Fibroblast of pulmonary artery (primary cell): ENCODE measurements at regions not wholly inside any gene's neighbourhood (a gene's known extent, or its start where the extent isn't known, plus 50 kb on each side); places are given as distances from the start of the nearest gene placed in this dataset.
"Not testable (repeated sequence)": the region's sequence is repeated elsewhere in the genome, so short reads cannot be mapped to it uniquely, and the experiment has no call there.

Source experiments
- DNase-seq: peaks from one replicate; pipeline ENCODE4 v3.0.0-alpha.2; 2010; ENCODE audit warnings: low read depth
- H3K4me3 ChIP-seq: replicated peaks from 2 replicates; pipeline ENCODE4 v1.5.1; 2011; ENCODE audit warnings: low read depth, mild to moderate bottlenecking, control low read depth, low read length, moderate library complexity
- TF ChIP-seq, protein P1 (sequence below): IDR thresholded peaks from 2 replicates; pipeline ENCODE4 v1.5.1; 2011; ENCODE audit warnings: mild to moderate bottlenecking, control low read depth, low read length, inconsistent platforms; ENCODE audit errors: missing control alignments

DNA sequence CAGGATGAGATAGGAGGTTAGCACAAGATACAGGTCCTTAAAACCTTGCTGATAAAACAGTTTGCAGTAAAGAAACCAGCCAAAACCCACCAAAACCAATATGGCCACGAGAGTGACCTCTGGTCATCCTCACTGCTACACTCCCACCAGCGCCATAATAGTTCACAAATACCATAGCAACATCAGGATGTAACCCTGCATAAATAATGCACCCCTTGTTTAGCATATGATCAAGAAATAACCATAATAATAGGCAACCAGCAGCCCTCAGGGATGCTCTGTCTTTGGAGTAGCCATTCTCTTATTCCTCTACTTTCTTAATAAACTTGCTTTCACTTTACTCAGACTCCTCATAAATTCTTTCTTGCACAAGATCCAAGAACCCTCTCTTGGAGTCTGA, 86.9 kb upstream of the PRSS3 start:
- TF ChIP-seq, protein P1, sequence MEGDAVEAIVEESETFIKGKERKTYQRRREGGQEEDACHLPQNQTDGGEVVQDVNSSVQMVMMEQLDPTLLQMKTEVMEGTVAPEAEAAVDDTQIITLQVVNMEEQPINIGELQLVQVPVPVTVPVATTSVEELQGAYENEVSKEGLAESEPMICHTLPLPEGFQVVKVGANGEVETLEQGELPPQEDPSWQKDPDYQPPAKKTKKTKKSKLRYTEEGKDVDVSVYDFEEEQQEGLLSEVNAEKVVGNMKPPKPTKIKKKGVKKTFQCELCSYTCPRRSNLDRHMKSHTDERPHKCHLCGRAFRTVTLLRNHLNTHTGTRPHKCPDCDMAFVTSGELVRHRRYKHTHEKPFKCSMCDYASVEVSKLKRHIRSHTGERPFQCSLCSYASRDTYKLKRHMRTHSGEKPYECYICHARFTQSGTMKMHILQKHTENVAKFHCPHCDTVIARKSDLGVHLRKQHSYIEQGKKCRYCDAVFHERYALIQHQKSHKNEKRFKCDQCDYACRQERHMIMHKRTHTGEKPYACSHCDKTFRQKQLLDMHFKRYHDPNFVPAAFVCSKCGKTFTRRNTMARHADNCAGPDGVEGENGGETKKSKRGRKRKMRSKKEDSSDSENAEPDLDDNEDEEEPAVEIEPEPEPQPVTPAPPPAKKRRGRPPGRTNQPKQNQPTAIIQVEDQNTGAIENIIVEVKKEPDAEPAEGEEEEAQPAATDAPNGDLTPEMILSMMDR = no peak
- no peak overlapping the region for H3K4me3 ChIP-seq
- DNase-seq = no peak

DNA sequence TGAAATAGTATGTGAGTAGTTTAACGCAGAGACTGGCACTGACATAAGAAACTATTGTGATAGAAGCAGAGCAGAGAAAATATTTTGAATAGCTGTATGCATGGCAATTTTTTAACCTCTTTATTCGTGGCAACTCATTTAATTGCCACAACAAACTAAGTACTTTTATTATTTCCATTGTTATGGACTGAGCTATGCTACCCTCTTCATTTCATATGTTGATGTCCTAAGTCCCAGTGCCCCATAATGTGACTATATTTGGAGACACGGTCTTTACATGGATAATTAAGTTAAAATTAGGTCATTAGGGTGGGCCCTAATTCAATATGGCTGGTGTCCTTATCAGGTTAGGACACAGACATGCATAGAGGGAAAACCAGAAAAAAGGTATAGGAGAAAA, 86.1 kb upstream of the PRSS3 start:
- H3K4me3 ChIP-seq = no peak overlapping the region
- no peak for DNase-seq
- TF ChIP-seq, protein P1 = no peak

DNA sequence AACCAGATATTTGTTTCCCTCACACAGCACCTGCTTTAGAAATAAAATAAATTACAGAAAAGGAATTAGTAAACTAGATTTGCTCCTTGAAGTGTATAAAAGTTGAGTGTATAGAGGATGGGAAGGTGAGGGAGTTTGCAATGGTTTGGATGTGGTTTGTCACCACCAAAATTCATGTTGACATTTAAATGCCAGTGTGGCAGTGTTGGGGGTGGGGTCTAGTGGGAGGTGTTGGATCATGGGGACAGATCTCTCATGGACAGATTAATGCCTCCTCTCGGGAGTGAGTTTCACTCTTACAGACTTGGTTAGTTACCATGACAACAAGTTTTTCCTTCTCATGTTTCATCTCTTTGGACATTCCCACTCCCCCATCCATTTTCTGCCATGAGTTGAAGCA, 83.9 kb upstream of the PRSS3 start:
- H3K4me3 ChIP-seq, DNase-seq: not testable (repeated sequence)

DNA sequence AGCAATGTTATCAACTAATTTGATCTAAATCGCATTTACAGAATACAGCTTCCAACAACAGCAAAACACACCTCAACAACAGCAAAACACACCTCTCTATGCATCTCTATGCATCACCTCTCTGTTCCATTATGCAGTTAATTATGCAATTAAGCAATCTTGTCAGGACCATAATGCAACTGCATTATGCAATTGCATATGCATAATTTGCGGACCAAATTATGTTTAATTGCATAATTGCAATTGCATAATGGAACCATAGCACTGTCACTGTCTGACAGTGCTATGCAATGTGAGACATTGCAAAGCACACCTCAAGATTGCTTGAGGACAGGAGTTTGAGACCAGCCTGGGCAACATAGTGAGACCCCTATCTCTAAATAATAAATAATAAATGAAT, 80.4 kb upstream of the PRSS3 start:
- no peak for DNase-seq
- no peak overlapping the region for H3K4me3 ChIP-seq
- TF ChIP-seq, protein P1 = no peak

DNA sequence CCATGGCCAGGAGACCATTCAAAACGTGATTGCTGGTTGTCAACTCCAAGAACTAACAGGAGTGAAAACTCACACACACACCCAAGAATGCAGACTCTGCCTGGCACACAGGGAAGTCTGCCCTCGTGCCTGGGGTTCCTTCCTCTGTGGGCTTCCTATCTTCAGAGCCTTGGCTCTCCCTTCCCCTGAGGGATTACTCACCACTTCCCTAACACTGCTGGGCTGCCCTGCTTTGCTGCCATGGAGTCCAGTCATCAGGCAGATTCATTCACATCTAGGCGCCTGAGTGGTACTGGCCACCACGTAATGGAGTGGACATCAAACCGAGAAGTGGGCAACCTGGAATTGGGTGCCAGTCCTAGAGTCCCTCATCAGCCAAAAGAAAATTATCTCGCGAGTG, 76.4 kb upstream of the PRSS3 start:
- H3K4me3 ChIP-seq = no peak overlapping the region
- TF ChIP-seq, protein P1 = no peak
- DNase-seq = peak; percentile 49

DNA sequence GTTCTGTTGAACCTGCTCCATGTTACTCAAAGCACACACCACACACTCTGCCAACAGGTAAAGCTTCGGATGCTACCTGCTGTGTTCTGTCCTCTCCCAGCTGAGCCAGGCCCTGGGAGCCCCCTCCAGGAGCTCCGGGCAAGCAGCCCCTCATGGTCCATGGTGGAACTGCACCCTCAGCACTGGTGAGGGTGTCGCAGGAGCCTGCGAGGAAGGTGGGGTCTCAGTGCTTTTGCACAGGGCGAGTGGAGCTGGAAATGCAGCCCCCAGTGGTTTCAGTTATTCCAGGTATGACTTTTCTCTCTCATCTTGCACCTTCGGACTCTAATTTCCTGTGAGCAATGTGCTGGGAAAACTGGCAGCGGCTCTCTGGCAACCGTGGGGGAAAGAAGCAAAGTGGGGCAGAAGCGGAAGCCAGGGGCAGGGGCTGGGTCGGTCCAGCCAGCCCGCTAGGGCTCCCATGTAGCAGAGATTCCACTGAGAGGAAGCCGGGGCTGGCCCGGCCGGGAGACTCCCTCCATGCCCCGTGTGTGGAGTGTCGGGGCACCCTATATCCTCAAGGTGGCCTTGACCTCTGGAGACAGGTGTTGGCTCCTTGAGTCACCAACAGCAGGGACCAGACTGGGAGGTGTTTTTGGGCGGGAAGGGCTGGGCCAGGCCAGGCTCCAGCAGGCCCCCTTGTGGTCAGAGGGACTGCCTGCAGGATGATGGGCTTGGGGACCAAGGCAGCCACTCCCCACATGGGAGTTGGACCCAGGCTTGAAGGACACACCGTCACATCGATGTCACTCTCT, 75.6 kb upstream of the PRSS3 start:
- TF ChIP-seq, protein P1 = peak; percentile 48
- peak; percentile 10 for DNase-seq
- H3K4me3 ChIP-seq = no peak overlapping the region

DNA sequence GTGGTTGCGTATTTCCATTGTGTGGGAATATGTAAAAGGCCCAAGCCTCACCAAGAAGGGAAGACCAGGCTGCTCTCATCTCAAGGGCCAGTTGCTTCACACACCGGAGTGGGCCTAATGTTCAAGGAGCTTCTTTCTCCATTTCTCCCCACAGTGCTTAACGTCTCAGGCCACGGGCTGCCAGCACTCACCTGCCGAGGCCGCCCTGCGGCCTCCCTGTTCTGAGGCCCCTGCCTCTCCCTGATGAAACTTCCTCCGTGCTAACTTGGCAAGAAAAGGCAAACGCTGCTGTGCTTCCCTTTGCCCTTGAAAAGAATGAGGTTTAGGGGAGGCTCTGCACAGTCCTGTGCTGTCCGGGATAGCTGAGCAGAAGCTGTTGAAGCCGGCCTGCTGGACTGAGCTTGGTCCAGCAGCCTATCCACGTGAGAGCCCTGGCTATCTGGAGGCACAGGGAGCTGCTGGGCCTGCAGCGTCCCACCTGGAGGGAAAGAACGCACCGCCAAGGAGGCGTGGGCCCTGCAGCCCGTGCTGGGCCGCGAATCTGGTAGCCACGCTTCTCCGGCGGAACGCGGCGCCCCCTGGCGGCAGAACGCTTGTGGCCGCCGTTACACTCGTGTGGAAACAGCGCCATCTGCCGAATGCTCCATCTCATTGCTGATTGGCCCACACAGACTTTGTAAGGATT, 73.5 kb upstream of the PRSS3 start:
- DNase-seq = peak; percentile 88
- TF ChIP-seq, protein P1 = no peak
- no peak overlapping the region for H3K4me3 ChIP-seq
